IPS DF 4.7 (cell line): ENCODE measurements at regions not wholly inside any gene's neighbourhood (a gene's known extent, or its start where the extent isn't known, plus 50 kb on each side); places are given as distances from the start of the nearest gene placed in this dataset.
"Not testable (repeated sequence)": the region's sequence is repeated elsewhere in the genome, so short reads cannot be mapped to it uniquely, and the experiment has no call there.

Source experiments
- DNase-seq: peaks from one replicate; pipeline ENCODE4 v3.0.0-alpha.2; 2013; ENCODE audit warnings: low spot score; ENCODE audit errors: extremely low read depth

DNA sequence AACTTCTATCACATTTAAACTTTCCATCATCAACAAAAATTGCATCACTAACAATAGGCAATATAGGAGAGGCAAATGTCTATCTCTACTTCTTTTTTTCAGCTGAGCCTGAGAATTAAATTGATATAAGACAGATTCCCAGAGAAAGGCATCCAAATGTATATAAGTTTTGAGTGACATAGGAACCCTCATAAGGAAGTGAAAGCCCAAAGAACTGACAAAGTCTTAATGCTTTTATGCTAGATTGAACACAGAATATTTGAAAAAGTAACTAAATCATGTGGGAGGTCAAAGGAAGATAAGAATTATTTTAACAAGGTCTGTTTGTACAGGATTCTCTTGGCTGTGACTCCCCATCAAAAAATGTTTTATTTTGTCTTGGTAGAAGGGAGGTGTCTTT is 714.9 kb downstream of the GRXCR1 start:
- no peak for DNase-seq

DNA sequence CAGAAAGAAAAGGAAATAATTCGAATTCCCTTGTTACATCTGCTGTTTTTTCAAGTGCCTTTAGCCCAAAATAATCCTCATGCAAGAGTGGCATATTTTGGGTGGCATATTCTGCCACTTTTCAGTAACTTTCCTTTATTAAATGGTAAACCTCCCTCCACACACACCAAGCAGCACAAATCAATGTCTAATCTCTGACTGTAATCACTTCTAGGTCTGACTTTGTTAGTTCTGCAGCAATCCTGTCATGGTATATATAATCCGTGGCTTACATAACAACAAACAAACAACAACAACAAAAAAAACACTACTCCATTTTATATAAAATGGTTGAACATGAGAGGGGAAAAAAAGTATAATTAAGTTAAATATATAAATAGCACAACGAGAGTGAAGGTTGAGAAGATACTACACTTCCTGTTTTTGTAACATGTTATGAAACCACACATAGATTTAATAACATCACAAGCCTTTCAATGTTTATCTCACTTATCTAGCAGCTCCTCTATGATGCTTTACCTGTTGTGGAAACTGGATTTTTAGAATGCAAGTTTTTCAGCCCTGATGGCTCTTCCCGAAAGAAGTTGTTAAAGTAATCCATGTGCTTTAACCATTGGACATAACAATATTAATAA is 715.4 kb downstream of the GRXCR1 start:
- DNase-seq, result no peak

DNA sequence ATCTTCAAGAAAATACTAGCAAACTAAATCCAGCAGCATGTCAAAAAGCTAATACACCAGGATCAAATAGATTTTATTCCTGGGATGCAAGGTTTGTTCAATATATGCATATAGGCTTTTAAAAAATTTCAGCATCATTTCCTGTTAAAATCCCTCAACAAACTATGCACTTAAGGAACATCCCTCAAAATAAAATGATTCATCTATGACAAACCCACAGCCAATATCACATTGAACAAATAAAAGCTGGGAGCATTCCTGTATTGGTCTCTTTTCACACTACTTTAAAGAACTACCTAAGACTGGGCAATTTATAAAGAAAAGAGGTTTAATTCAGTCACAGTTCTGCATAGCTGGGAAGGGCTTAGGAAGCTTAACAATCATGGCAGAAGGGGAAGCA is 726.7 kb downstream of the GRXCR1 start:
- DNase-seq, result no peak

DNA sequence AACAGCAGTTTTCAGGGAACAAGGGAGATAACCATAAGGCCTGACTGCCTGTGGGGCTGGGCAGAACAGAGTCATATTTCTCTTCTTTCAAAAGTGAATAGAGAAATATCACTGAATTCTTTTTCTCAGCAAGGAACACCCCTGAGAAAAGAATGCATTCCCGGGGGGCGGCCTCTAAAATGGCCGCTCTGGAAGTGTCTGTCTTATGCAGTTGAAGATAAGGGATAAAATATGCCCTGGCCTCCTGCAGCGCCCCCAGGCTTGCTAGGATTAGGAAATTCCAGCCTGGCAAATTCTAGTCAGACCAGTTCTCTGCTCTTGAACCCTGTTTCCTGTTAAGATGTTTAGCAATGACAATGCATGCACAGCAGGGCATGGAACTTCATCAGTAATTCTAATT is 745.4 kb downstream of the GRXCR1 start:
- DNase-seq, result not testable (repeated sequence)

DNA sequence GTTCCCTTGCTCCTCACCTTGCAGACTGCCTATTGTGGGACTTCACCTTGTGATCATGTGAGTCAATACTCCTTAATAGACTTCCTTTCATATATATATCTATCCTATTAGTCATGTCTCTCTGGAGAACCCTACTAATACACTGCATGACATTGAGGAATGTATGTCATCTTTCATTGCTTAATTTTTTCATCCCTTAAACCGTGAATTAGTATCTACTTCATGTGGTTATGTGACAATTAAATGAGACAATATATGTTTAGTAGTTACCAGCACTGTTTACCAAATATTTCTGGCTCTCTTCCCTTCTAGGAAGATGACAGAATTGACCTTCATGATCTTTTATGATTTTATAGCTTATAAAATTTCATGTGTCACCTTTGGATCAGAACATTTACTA is 759.5 kb downstream of the GRXCR1 start:
- DNase-seq, result no peak

DNA sequence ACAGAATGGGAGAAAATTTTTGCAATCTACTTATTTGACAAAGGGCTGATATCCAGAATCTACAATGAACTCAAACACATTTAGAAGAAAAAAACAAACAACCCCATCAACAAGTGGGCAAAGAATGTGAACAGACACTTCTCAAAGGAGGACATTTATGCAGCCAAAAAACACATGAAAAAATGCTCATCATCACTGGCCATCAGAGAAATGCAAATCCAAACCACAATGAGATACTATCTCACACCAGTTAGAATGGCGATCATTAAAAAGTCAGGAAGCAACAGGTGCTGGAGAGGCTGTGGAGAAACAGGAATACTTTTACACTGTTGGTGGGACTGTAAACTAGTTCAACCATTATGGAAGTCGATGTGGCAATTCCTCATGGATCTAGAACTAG is 767.0 kb downstream of the GRXCR1 start:
- not testable (repeated sequence) for DNase-seq

DNA sequence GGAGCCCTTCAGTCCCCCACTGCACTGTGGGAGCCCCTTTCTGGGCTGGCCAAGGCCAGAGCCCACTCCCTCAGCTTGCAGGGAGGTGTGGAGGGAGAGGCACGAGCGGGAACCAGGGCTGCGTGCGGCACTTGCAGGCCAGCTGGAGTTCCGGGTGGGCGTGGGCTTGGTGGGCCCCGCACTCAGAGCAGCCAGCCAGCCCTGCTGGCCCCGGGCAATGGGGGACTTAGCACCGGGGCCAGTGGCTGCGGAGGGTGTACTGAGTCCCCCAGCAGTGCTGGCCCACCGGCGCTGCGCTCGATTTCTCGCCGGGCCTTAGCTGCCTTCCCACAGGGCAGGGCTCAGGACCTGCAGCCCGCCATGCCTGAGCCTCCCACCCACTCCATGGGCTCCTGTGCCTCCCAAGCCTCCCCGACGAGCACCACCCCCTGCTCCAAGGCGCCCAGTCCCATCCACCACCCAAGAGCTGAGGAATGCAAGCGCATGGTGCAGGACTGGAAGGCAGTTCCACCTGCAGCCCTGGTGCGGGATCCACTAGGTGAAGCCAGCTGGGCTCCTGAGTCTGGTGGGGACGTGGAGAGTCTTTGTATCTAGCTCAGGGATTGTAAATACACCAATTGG is 776.2 kb downstream of the KCTD8 start:
- not testable (repeated sequence) for DNase-seq

DNA sequence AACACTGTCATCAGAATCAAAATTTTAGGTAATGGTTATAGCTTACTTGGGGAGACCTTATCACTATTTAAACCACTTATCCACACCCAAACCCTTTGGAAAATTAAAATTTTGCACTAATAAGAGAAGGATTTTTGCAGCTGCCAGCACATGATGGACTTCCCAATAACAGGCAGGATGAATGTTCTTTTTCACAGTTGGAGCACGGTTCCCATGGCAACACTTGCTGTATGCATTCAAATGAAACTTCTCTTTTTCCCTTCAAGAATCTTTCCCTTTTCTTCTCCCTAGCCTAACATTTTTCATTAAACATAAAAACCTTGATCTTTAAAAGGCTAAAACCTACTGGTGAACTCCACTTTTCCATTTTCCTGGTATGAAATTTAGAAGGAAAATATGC is 768.2 kb downstream of the KCTD8 start:
- no peak for DNase-seq

DNA sequence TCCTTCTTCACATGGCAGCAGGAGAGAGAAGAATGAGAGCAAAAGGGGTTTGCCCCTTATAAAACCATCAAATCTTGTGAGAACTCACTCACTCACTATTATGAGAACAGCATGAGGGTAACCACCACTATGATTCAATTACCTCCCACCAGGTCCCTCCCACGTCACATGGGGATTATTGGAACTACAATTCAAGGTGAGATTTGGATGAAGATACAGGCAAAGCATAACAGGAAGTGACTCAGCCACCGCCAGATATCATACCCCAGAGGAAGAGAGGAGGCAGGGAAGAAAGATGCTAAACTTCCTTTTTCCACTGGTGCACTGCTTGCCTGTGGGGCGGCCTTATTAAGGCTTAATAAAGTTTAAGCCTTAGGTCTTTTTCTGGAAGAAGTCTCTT is 766.1 kb downstream of the KCTD8 start:
- DNase-seq, result no peak

DNA sequence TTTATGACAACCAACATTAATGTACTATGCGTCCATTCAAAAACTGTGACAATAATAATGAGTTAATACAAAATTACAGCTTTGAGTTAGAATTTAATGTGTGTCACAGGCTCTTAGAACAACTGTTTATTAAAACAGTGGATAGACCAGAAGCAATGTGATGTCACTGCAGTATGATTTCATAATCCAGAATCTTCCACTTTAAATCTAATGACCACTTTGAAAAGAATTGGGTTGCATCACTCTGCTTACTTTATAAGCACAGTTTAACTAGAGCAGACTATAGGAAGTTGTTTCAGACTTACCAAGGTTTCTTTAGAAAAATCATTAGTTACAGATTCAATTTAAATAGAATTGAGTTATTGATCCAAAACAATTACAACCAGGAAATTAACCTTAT is 758.5 kb downstream of the KCTD8 start:
- no peak for DNase-seq

DNA sequence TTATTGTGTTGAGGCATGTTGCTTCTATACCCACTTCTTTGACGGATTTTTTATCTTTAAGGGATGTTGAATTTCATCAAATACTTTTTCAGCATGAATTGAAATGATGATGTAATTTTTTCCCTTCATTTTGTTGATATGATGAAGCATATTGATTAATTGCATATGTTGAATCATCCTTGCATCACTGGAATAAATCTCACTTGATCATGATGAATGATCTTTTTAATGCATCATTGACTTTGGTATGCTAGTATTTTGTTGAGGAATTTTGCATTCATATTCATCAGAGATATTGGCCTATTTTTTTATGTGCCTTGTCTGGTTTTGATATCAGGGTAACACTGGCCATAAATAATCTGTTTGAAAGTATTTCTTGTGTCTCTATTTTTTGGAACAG is 754.7 kb downstream of the KCTD8 start:
- DNase-seq, result no peak

DNA sequence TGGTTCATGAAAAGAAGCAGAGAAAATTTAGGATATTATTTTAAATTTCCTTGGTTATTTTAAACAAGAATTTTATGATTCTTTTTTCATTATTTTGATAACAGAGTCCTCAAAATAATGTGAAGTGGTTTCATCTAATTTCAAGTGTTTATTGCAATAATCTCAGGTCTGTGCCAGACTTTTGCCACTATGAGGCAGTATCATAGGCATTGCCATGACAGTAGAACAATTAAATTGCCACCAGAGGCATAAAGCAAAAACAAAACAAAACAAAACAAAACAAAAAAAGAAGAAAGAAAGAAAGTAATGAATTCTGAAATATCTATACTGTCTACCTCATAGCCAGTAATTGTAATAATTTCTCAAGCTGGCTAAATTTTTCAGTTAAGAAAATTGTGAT is 739.2 kb downstream of the KCTD8 start:
- DNase-seq, result no peak

DNA sequence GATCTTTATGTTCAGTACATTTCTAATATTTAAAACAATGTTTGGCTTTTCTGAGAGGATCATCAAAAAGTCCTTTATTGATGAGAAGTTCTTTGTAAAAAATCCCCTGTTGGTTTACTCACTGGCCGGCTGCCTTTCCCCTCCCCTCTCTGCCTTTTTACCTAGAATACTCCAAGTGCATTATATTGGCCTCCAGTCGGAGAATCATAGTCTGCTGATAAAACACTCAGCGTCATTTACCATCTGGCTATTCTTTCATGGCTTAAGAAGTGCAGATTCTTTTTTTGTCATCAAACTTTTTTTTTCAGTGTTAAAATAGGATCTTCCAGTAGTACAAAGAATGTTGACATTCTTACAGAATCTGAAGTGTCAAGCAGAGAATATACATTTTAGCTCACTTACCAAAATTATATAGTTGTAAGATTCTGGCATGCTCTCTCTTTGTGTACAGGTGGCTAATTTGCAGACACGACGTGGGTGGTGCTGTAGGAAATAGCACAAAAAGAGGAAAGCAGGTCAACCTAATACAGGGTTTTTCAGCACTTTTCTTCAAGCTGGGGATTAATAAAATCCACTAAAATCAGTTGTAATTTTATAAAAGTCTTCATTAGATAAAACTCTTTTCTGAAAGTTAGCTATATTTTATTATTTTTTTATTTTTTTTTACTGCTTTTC is 731.8 kb downstream of the KCTD8 start:
- DNase-seq, result no peak

DNA sequence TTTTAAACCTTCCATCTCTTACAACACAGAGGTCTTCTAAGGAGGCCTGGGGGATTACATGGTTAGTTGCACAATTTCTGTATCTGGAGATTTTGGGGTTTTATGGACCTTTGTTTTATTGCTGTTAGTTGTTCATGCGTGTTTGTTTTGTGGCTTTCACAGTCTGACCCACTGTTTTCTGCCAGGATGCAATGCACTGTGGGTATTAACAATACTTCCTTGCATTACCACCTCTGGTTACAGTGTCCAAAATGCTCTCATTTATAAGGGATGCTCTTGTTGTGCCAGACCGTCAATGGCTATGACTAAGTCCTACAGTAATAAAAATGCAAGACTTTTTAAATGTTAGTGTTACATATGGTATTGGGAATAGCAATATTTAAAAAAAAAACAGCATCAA is 730.2 kb downstream of the KCTD8 start:
- no peak for DNase-seq

DNA sequence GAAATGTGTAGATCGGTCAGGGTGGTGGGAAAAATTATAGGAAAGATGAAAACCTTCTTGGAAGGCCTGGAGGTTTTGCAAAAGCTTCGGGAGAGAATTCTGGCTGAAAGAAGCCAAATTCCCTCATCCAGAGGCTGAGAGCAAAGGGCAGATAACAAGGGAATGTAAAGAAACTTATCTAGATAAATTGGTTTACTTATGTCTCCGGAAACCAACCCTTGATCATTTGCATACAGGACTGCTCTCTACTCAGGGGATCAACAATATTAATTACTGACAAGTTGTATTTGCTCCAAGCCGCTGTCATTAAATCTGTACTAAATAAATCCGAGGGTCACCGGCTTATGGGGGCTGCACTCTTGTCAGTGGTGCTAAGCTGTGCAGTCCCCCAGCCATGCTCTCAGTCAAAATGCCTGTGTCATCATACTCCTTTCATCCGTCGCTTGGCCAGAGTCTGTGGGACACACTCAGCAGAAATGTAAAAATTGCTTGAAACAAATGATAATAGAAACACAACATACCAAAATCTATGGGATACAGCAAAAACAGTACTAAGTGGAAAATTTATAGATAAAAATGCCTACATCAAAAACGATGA is 715.7 kb downstream of the KCTD8 start:
- DNase-seq, result no peak

DNA sequence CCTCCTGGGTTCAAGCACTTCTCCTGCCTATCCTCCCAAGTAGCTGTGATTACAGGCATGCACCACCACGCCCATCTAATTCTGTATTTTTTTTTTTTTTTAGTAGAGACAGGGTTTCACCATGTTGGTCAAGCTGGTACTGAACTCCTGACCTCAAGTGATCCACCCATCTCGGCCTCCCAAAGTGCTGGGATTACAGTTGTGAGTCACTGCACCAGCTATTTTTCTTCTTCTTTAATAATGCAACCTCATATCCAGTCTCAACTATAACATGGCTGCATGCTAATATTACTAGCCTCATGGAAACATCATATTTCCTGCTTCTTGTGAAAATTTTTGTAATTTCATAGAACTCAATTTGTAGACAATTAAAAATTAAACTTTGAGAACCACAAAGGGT is 706.5 kb downstream of the KCTD8 start:
- no peak for DNase-seq

DNA sequence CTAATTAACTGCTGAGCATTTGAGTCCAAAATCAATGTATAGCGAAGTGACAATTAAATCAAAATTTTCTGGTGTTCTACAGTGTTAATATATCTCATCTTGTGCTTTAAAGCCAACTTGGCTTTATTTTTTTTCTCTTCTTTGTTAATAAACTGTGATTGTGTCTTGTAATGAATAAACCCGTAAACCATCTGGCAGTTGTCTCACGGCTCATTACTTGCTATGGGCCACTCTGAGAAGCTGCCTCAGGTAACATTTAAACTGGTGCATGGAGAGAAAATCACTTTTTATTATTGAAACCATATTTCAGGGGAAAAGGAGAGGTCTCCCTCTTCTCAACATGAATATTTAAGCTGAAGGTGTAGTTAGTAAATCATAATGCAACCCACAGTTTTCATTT is 694.0 kb downstream of the KCTD8 start:
- DNase-seq, result no peak

DNA sequence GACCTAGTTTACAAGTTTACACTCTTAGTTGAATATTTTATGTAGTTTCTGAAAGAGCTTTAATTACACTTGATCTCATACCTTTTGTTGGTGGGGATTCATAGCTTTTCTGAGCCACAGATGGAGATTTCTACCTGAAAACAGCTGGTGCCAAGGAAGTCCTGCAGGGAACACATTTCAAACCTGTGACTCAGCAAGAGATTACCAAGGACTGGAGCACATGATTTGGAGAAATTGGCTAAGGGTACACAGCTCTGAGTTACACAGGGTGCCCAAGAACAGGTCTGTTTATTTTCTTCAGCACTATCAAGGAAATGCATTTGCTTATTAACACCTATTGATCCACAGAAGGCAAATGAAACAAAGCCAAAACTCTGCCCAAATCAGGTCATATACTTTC is 691.5 kb downstream of the KCTD8 start:
- peak; percentile 49 for DNase-seq

DNA sequence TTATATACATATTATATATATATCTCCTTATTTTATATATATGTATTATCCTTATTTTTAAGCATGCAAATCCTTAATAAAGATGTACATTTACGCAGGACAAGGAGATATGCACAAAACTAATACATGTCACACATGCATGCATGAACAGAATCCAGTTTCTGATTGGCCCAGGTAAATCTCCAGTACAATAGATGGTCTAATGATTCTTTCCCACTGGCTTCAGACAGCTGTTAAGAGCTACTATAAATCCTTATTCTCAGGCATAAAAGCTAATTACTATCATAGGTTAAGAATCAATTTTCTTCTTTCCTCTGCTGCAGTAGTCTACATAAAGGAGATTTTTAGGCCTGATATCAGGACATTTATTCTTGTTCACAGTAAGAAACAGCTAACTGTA is 689.8 kb downstream of the KCTD8 start:
- DNase-seq, result no peak

DNA sequence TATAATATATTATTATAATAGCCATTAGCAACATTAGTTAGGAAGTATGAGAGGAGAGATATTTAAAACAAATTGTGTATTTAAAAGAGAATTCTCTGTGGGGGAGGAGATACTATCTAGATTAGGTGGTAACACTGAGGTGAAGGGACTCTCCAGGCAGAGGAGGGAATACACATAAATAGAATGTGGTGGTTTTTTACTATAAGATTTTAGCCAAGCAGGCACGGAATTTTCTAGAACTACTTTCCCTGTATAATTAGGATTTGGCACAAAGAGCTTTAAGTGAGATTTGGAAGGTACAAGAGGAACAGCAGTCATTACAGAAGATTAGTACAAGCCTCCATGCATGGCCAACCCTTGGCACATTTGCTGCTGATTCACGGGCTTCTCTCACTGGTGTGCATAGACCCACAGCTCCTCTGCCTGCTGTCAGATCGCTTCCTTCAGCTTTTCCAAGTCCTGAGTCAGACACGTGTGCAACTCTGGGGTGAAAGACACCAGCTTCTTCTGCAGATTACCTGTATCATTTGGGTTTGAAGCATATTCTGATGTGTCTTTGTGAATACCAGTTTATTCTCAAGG is 685.5 kb downstream of the KCTD8 start:
- DNase-seq, result no peak

DNA sequence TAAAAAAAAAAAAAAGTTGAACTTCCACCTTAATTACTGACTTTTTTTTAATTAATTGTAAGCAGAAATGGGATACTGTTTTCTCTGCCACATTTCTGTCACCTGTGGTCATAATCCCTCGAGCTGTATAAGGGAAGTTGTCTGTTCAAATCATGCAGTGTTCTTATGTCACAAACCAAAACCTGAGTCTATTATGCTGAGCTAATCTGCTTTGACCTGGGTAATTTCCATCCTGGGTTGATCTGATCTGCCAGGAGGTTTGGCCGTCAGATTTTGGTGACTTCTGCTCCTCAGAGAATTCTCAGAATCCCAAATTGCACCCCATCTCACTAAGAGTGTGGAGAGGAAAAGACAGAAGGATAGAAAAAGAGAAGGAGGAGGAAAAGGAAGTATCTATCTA is 683.1 kb downstream of the KCTD8 start:
- no peak for DNase-seq

DNA sequence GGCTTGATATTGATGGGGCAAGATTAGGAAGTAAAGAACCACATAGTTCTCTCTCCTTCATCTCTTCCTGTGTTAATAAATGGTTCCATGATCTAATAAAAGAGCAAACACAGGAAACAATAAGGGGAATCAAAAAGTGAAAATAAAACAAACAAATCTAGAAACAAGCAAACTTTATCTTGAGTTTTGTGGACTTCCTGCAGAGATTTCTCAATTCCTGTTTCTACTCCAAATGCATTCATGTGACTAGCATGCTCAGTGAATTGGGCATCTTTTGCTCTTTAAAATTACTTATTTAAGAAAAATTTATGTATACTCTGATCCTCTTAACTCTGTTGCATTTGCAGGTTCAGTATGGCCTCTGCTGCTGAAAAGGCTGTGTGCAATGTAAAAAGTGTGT is 682.0 kb downstream of the KCTD8 start:
- DNase-seq, result no peak
